AG08395 (cell line): ENCODE measurements at regions not wholly inside any gene's neighbourhood (a gene's known extent, or its start where the extent isn't known, plus 50 kb on each side); places are given as distances from the start of the nearest gene placed in this dataset.

Experiments
- DNase-seq: peaks from one replicate; pipeline ENCODE4 v3.0.0; 2012; ENCODE audit warnings: mixed read lengths, low spot score

- DNase-seq, result no peak
Measured at GRCh38 chr15:69718916-69719315, 266.3 kb downstream of the RPLP1 start.

- DNase-seq, result no peak
Measured at GRCh38 chr15:69719527-69720240, 267.1 kb downstream of the RPLP1 start.

GRCh38 chr15:69720536-69720935, 267.9 kb downstream of the RPLP1 start:
- no peak for DNase-seq

GRCh38 chr15:69722924-69723323, 270.3 kb downstream of the RPLP1 start:
- no peak for DNase-seq

- no peak for DNase-seq
Measured at GRCh38 chr15:69723404-69724096, 270.9 kb downstream of the RPLP1 start.

GRCh38 chr15:69724333-69724732, 271.7 kb downstream of the RPLP1 start:
- DNase-seq, result no peak

- no peak for DNase-seq
Measured at GRCh38 chr15:69725275-69725674, 272.7 kb downstream of the RPLP1 start.

- DNase-seq, result no peak
Measured at GRCh38 chr15:69725957-69726356, 273.3 kb downstream of the RPLP1 start.

- no peak for DNase-seq
Measured at GRCh38 chr15:69727121-69727924, 274.7 kb downstream of the RPLP1 start.

- DNase-seq, result peak; percentile 43
Measured at GRCh38 chr15:69729167-69729748, 276.6 kb downstream of the RPLP1 start.

- DNase-seq, result no peak
Measured at GRCh38 chr15:69730281-69731080, 277.9 kb downstream of the RPLP1 start.

GRCh38 chr15:69731081-69731330, 278.4 kb downstream of the RPLP1 start:
- no peak for DNase-seq

- DNase-seq, result no peak
Measured at GRCh38 chr15:69731581-69731980, 279.0 kb downstream of the RPLP1 start.

GRCh38 chr15:69732133-69732532, 279.5 kb downstream of the RPLP1 start:
- no peak for DNase-seq

GRCh38 chr15:69734699-69735098, 282.1 kb downstream of the RPLP1 start:
- DNase-seq, result peak; percentile 39

GRCh38 chr15:69735121-69735520, 282.5 kb downstream of the RPLP1 start:
- DNase-seq, result peak; percentile 76

GRCh38 chr15:69736161-69736560, 283.5 kb downstream of the RPLP1 start:
- DNase-seq, result no peak

GRCh38 chr15:69737916-69738315, 285.3 kb downstream of the RPLP1 start:
- DNase-seq, result no peak

- no peak for DNase-seq
Measured at GRCh38 chr15:69740684-69741083, 288.1 kb downstream of the RPLP1 start.

- no peak for DNase-seq
Measured at GRCh38 chr15:69742361-69742760, 289.7 kb downstream of the RPLP1 start.

- no peak for DNase-seq
Measured at GRCh38 chr15:69743091-69743490, 290.5 kb downstream of the RPLP1 start.
